Right lobe of liver (tissue), 4 donors: ENCODE measurements at regions not wholly inside any gene's neighbourhood (a gene's known extent, or its start where the extent isn't known, plus 50 kb on each side); places are given as distances from the start of the nearest gene placed in this dataset.

Experiments used
- POLR2A ChIP-seq: fragments of 450-650 bp; IDR thresholded peaks from one replicate; pipeline ENCODE4 v1.6.1; 2017; ENCODE audit warnings: antibody characterized with exemption, mild to moderate bottlenecking
- TF ChIP-seq, protein P1 (sequence below), 4 donors: fragments of 200-600 bp in 3 of 4; fragments of 450-650 bp in 1 of 4; IDR thresholded peaks; one replicate each; pipeline versions ENCODE4 v1.5.1 to v1.8.0; 2016 to 2022; ENCODE audit warnings: antibody characterized with exemption in 4 of 4, mild to moderate bottlenecking in 2 of 4
- donor health status: DM: no; HTN: no; CAD: no.
- donor health status: DM: no; HTN: no; CAD: no.
- donor health status: DM: no; HTN: yes; CAD: no.

DNA sequence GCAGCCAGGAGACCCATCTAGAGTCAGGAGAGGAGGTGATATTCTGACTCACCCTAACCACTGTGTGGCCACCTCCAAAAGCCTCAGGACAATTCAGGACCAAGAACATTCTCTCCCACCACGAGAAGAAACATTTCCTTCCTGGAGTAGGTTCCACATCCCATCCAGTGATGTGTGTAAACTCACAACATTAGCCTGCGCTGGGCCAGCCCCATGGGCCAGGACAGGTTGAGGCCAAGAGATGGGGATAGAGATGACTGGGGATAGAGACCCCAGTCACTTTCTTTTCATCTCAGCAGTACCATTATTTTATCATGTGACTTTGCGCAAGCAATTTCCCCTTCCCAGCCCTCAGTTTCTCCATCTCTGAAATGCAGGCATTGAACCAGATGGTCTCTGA is 126.6 kb upstream of the PTPRT start:
- TF ChIP-seq, protein P1, sequence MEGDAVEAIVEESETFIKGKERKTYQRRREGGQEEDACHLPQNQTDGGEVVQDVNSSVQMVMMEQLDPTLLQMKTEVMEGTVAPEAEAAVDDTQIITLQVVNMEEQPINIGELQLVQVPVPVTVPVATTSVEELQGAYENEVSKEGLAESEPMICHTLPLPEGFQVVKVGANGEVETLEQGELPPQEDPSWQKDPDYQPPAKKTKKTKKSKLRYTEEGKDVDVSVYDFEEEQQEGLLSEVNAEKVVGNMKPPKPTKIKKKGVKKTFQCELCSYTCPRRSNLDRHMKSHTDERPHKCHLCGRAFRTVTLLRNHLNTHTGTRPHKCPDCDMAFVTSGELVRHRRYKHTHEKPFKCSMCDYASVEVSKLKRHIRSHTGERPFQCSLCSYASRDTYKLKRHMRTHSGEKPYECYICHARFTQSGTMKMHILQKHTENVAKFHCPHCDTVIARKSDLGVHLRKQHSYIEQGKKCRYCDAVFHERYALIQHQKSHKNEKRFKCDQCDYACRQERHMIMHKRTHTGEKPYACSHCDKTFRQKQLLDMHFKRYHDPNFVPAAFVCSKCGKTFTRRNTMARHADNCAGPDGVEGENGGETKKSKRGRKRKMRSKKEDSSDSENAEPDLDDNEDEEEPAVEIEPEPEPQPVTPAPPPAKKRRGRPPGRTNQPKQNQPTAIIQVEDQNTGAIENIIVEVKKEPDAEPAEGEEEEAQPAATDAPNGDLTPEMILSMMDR (IDR thresholded peaks at IDR 0.05), result no peak
- TF ChIP-seq POLR2A, result no peak
